A673 (cell line): ENCODE measurements at regions not wholly inside any gene's neighbourhood (a gene's known extent, or its start where the extent isn't known, plus 50 kb on each side); places are given as distances from the start of the nearest gene placed in this dataset.

Experiments used
- EZH2 ChIP-seq: fragments of 200-600 bp; sonication (generic); IDR thresholded peaks from 2 replicates; pipeline ENCODE4 v1.6.1; 2017; ENCODE audit warnings: borderline replicate concordance, low read depth, mild to moderate bottlenecking, mixed read lengths, antibody characterized with exemption, low read length; ENCODE audit not compliant: poor library complexity, severe bottlenecking
- TF ChIP-seq, protein P1 (sequence below): fragments of 300-800, 200-600 bp; sonication (generic); conservative IDR thresholded peaks from 2 replicates; pipeline ENCODE4 v1.5.1; 2017; ENCODE audit warnings: low read depth, mild to moderate bottlenecking, antibody characterized with exemption, low read length, moderate library complexity, mixed read lengths

DNA sequence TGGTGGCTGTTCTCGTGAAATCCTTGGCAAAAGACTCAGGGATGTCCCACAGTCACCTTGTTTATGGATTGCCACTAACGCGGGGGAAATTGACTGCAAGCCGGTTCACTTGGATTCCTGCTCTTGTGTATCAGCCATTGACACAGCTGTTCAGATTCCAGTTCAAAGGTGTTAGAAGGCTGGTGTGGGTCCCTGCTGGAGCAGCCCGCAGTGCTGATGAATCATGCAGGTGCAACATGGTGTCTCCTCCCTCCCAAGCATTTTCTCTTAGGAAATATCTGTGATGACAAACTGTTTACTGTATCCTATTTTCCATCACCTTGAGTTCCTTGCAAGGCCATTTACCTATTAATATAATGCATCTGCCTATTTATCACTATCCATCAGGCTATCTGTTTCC is 170.1 kb downstream of the GATA3 start:
- TF ChIP-seq, protein P1, sequence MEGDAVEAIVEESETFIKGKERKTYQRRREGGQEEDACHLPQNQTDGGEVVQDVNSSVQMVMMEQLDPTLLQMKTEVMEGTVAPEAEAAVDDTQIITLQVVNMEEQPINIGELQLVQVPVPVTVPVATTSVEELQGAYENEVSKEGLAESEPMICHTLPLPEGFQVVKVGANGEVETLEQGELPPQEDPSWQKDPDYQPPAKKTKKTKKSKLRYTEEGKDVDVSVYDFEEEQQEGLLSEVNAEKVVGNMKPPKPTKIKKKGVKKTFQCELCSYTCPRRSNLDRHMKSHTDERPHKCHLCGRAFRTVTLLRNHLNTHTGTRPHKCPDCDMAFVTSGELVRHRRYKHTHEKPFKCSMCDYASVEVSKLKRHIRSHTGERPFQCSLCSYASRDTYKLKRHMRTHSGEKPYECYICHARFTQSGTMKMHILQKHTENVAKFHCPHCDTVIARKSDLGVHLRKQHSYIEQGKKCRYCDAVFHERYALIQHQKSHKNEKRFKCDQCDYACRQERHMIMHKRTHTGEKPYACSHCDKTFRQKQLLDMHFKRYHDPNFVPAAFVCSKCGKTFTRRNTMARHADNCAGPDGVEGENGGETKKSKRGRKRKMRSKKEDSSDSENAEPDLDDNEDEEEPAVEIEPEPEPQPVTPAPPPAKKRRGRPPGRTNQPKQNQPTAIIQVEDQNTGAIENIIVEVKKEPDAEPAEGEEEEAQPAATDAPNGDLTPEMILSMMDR: no peak
- TF ChIP-seq EZH2: no peak
